Heart right ventricle (tissue), 16 donors: ENCODE measurements at regions not wholly inside any gene's neighbourhood (a gene's known extent, or its start where the extent isn't known, plus 50 kb on each side); places are given as distances from the start of the nearest gene placed in this dataset.

Experiments
- ATAC-seq, 8 donors: fragments of 200-7000 bp; cut with Tn5 transposase; one replicate each; pipeline ENCODE4 v1.9.1; 2020; ENCODE audit warnings: mild to moderate bottlenecking in 8 of 8, moderate library complexity in 8 of 8, moderate number of reproducible peaks in 1 of 8
- DNase-seq, 2 donors: peaks; one replicate each; pipeline ENCODE4 v3.0.0-alpha.2; 2020
- H3K27ac ChIP-seq, 10 donors: fragments of 200-600 bp; sonication (generic) in 2 of 10; one replicate each; pipeline versions ENCODE4 v1.5.0 to v1.8.0; 2020 to 2022; ENCODE audit warnings: mild to moderate bottlenecking in 3 of 10
- H3K27me3 ChIP-seq, 7 donors: fragments of 200-600 bp; one replicate each; pipeline ENCODE4 v1.8.0; 2021 to 2022; ENCODE audit warnings: mild to moderate bottlenecking in 2 of 7
- H3K36me3 ChIP-seq, 9 donors: fragments of 200-600 bp; sonication (generic) in 1 of 9; one replicate each; pipeline versions ENCODE4 v1.5.0 to v1.8.0; 2020 to 2022; ENCODE audit warnings: mild to moderate bottlenecking in 2 of 9
- H3K4me1 ChIP-seq, 9 donors: fragments of 200-600 bp; sonication (generic) in 1 of 9; one replicate each; pipeline versions ENCODE4 v1.5.0 to v1.8.0; 2020 to 2022; ENCODE audit warnings: mild to moderate bottlenecking in 4 of 9
- H3K4me3 ChIP-seq, 10 donors: fragments of 200-600 bp; sonication (generic) in 2 of 10; one replicate each; pipeline versions ENCODE4 v1.5.0 to v1.8.0; 2020 to 2022; ENCODE audit warnings: mild to moderate bottlenecking in 7 of 10, moderate library complexity in 2 of 10
- H3K9me3 ChIP-seq, 11 donors: fragments of 200-600 bp in 10 of 11; sonication (generic) in 2 of 11; one replicate each; pipeline versions ENCODE4 v1.5.0 to v1.8.0; 2013 to 2022; ENCODE audit warnings: mild to moderate bottlenecking in 2 of 11, control low read depth in 1 of 11, moderate library complexity in 1 of 11
- CTCF ChIP-seq, 9 donors: fragments of 200-600 bp; sonication (generic) in 2 of 9; IDR thresholded peaks; one replicate each; pipeline versions ENCODE4 v1.5.0 to v1.8.0; 2021 to 2022; ENCODE audit warnings: antibody characterized with exemption in 9 of 9, mild to moderate bottlenecking in 5 of 9, moderate library complexity in 1 of 9
- WGBS, 2 donors: extraction: QIAGEN DNeasy Blood & Tissue Kit; methylation state at CpG; one replicate each; pipeline ENCODE4 v1.1.7; 2013; ENCODE audit warnings: inconsistent platforms in 1 of 2; 5-methylcytosine and 5-hydroxymethylcytosine counted together
- intact Hi-C, 10 donors: fragments of 100-400 bp; cut with DNase I; formaldehyde crosslinking; loops; one replicate each; pipeline versions ENCODE4 v1.11.1 to v1.14.2; 2022
- donor health status: Arrhythmogenic right ventricular cardiomyopathy.
- donor health status: ischemic (EF 13 %, LVEDD 7.1; RV severe dilation, severe dysfunction).
- donor health status: healthy with polysubstance abuse.
- donor health status: DM: no; HTN: yes; CAD: no.
- donor health status: DM: no; HTN: no; CAD: no.
- donor health status: ischemic (EF 25% LVEDD 6.9; RV normal size, moderate dysfunction).
- donor health status: ischemic (EF 25% LVEDD 5.7; RV mildly dilated, moderate dysfunction).
- donor health status: healthy.
- donor health status: DM: yes; HTN: yes; CAD: no.
- donor health status: Ischemic cardiomyopathy.
- donor health status: ischemic (EF 35%, LVEDD 5.7; RV mildly dilated, moderate dysfunction).
- donor health status: nonischemic (EF 11% LVEDD 7.7; RV severe dilation, severe dysfunction).
- donor health status: DM: yes; HTN: yes; CAD: no.
- donor health status: PGD.
- donor health status: ischemic (EF 29% LVEDD 5.4; RV normal size, mild dysfunction).
- donor health status: nonischemic (EF 23%, LVEDD 6.1; RV moderate dilation, normal function).

GRCh38 chr10:52650873-52651272 lies 121.7 kb downstream of the MBL2 start:
- H3K27me3 ChIP-seq, result no peaks in the 10 kb centered on the region

GRCh38 chr10:52651293-52651692 lies 121.3 kb downstream of the MBL2 start:
- intact Hi-C loops, result loop anchor here in 3 of 10 donors (5.0 kb wide), 3 partner anchors 76 to 344 kb away; partner anchors contain the start of gene DKK1 (in 1 of the 3)
- no peak for ATAC-seq
- 52% methylated on average over 3 of the region's 3 CpGs for WGBS, 2 donors

More at GRCh38 chr10:52650873-52651272, 121.7 kb downstream of the MBL2 start:
- ATAC-seq, result no peak
- no peak for TF ChIP-seq CTCF (IDR thresholded peaks at IDR 0.05)
- peaks cover 0 to 15% (median 0%) of the 10 kb centered on the region in 9 donors for H3K4me1 ChIP-seq
- H3K27ac ChIP-seq, result no peak overlapping the region
- H3K9me3 ChIP-seq, result no peaks in the 10 kb centered on the region
- intact Hi-C loops, result loop anchor here in 3 of 10 donors (5.0 kb wide), 3 partner anchors 76 to 344 kb away; partner anchors contain the start of gene DKK1 (in 1 of the 3)
- 72 to 93% methylated on average over 4 of the region's 4 CpGs for WGBS, 2 donors
- DNase-seq, result no peak
- H3K4me3 ChIP-seq, result no peak overlapping the region
- no peaks in the 10 kb centered on the region for H3K36me3 ChIP-seq

GRCh38 chr10:52652431-52653262 lies 119.9 kb downstream of the MBL2 start:
- no peak for TF ChIP-seq CTCF (IDR thresholded peaks at IDR 0.05)
- Histone ChIP-seq H3K27ac (peak overlapping the region in 8 of 10 donors; percentile 1 to 64 (median 28)), H3K9me3 (no peaks in the 10 kb centered on the region), H3K4me3 (no peak overlapping the region), H3K36me3 (no peaks in the 10 kb centered on the region), H3K27me3 (no peaks in the 10 kb centered on the region), H3K4me1 (peaks cover 0 to 15% (median 0%) of the 10 kb centered on the region in 9 donors)
- WGBS, 2 donors, result 35% methylated on average over 7 of the region's 7 CpGs
- DNase-seq, result no peak
- peak in 7 of 8 donors; percentile 30 to 80 (median 64) for ATAC-seq
- intact Hi-C loops, result loop anchor here in 3 of 10 donors (5.0 kb wide), 3 partner anchors 75 to 345 kb away; partner anchors contain the start of gene DKK1 (in 1 of the 3)

More at GRCh38 chr10:52651293-52651692, 121.3 kb downstream of the MBL2 start:
- Histone ChIP-seq H3K4me1 (peaks cover 0 to 15% (median 0%) of the 10 kb centered on the region in 9 donors), H3K27ac (no peak overlapping the region), H3K27me3 (no peaks in the 10 kb centered on the region), H3K4me3 (no peak overlapping the region), H3K36me3 (no peaks in the 10 kb centered on the region), H3K9me3 (no peaks in the 10 kb centered on the region)
- TF ChIP-seq CTCF (IDR thresholded peaks at IDR 0.05), result no peak
- no peak for DNase-seq

DNA sequence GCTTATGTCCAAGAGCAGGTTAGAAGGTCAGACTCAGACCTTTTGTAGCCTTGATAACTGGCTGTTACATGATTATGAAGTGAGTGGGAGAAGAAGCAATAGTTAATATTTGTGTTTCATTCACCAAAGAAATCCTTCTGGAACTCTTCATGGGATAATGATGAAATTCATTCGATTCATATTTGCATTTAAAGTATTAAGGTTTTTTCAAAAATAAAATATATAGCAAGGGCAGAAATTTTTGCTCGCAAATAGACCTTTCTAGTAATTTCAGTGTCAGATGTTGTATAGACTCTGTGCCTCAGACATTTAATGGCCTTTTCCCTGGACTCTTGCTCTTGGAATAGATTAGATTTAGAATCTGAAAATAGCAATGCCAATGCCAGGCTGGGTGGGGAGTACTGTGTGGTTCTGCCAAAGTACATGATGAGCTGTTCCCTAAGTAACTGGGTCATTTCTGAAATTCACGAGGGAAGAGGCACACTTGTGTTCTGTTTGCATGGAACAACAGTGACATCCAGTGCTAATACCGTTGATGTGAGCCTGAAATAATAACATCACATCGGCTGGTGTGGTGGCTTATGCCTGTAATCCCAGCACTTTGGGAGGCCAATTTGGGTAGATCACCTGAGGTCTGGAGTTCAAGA lies 119.2 kb downstream of the MBL2 start:
- H3K36me3 ChIP-seq, result no peaks in the 10 kb centered on the region
- peak overlapping the region in 9 of 10 donors; percentile 1 to 73 (median 31) for H3K27ac ChIP-seq

More for the DNA sequence above, 119.2 kb downstream of the MBL2 start:
- Histone ChIP-seq H3K27me3 (no peaks in the 10 kb centered on the region), H3K9me3 (no peaks in the 10 kb centered on the region), H3K4me1 (peaks cover 0 to 15% (median 0%) of the 10 kb centered on the region in 9 donors), H3K4me3 (no peak overlapping the region)
- DNase-seq (peak in 1 of 2 donors; percentile 18), ATAC-seq (peak; percentile 61 to 98 (median 95))
- intact Hi-C loops, result loop anchor here in 3 of 10 donors (5.0 kb wide), 3 partner anchors 74 to 346 kb away; partner anchors contain the start of gene DKK1 (in 1 of the 3)
- 37 to 44% methylated on average over 5 of the region's 5 CpGs for WGBS, 2 donors
- peak in 6 of 9 donors; percentile 17 to 48 (median 40) for TF ChIP-seq CTCF (IDR thresholded peaks at IDR 0.05)
